SK-N-SH (cell line): ENCODE measurements at regions not wholly inside any gene's neighbourhood (a gene's known extent, or its start where the extent isn't known, plus 50 kb on each side); places are given as distances from the start of the nearest gene placed in this dataset.

Experiments used
- CTCF ChIA-PET: fragments of 300-600, 350-600 bp; formaldehyde crosslinking; extraction: SDS; loops from one replicate; lab custom pipeline; 2021; lab: Yijun Ruan, JAX
- POLR2A ChIA-PET: fragments of 350-600 bp; sonication (Branson Sonifier 250); formaldehyde crosslinking; extraction: SDS; loops from one replicate; lab custom pipeline; 2020; ENCODE audit warnings: antibody characterized with exemption, inconsistent platforms; lab: Yijun Ruan, JAX
- DNase-seq: peaks from one replicate; pipeline ENCODE4 v3.0.0; 2012
- H2AFZ ChIP-seq: fragments of 200-600 bp; sonication (generic); 2 replicates; pipeline ENCODE4 v1.8.1; 2016; ENCODE audit warnings: antibody characterized with exemption, mild to moderate bottlenecking, low read depth
- H3F3A ChIP-seq: fragments of 200-600 bp; sonication (generic); replicated peaks from 2 replicates; pipeline ENCODE3; 2016; ENCODE audit warnings: antibody characterized with exemption, mild to moderate bottlenecking; ENCODE audit not compliant: insufficient read depth
- H3K27ac ChIP-seq, 2 experiments: fragments of 200-500 bp in 1 of 2; fragments of 200-600 bp in 1 of 2; sonication (Bioruptor generic) in 1 of 2; sonication (generic), shearing (Covaris generic) in 1 of 2; 2 replicates each; pipeline versions ENCODE4 v1.5.1 to v1.6.1; 2014 to 2016; ENCODE audit warnings: low read depth in 2 of 2, inconsistent platforms in 1 of 2, low read length in 1 of 2, mild to moderate bottlenecking in 1 of 2, mixed read lengths in 1 of 2
- H3K27me3 ChIP-seq: fragments of 200-600 bp; sonication (generic), shearing (Covaris generic); 2 replicates; pipeline ENCODE4 v1.6.1; 2016; ENCODE audit warnings: mixed run types; ENCODE audit not compliant: insufficient read depth
- H3K36me3 ChIP-seq, 2 experiments: fragments of 200-500 bp in 1 of 2; fragments of 200-600 bp in 1 of 2; sonication (Bioruptor generic) in 1 of 2; sonication (generic) in 1 of 2; replicated peaks in 1 of 2; 2 replicates each; pipeline versions ENCODE3 to v1.5.1; 2014 to 2016; ENCODE audit warnings: low read length in 1 of 2, mild to moderate bottlenecking in 1 of 2; ENCODE audit not compliant: insufficient read depth in 2 of 2, control insufficient read depth in 1 of 2
- H3K4me1 ChIP-seq, 2 experiments: fragments of 200-500 bp in 1 of 2; fragments of 200-600 bp in 1 of 2; sonication (Bioruptor generic) in 1 of 2; sonication (generic), shearing (Covaris generic) in 1 of 2; 2 replicates each; pipeline versions ENCODE4 v1.5.1 to v1.6.1; 2014 to 2016; ENCODE audit warnings: low read depth in 1 of 2, low read length in 1 of 2, mixed run types in 1 of 2; ENCODE audit not compliant: insufficient read depth in 2 of 2, control insufficient read depth in 1 of 2
- H3K4me2 ChIP-seq: fragments of 200-600 bp; sonication (generic), shearing (Covaris generic); 2 replicates; pipeline ENCODE4 v1.6.1; 2017; ENCODE audit warnings: mixed run types
- H3K4me3 ChIP-seq, 2 experiments: fragments of 200-500 bp in 1 of 2; fragments of 200-600 bp in 1 of 2; sonication (Bioruptor generic) in 1 of 2; sonication (generic), shearing (Covaris generic) in 1 of 2; 2 replicates each; pipeline versions ENCODE4 v1.5.1 to v1.8.1; 2014 to 2016; ENCODE audit warnings: low read depth in 2 of 2, inconsistent platforms in 1 of 2, low read length in 1 of 2, mild to moderate bottlenecking in 1 of 2, mixed read lengths in 1 of 2, moderate library complexity in 1 of 2
- H3K79me2 ChIP-seq: fragments of 200-600 bp; sonication (generic); 2 replicates; pipeline ENCODE4 v1.8.1; 2017; ENCODE audit warnings: mild to moderate bottlenecking; ENCODE audit not compliant: insufficient read depth
- H3K9ac ChIP-seq: fragments of 200-600 bp; sonication (generic); 2 replicates; pipeline ENCODE4 v1.6.1; 2017; ENCODE audit warnings: mixed run types
- H3K9me2 ChIP-seq: fragments of 200-600 bp; sonication (generic); 2 replicates; pipeline ENCODE4 v1.6.1; 2017; ENCODE audit warnings: mixed run types
- H3K9me3 ChIP-seq: fragments of 200-600 bp; sonication (generic); 2 replicates; pipeline ENCODE4 v1.6.1; 2017; ENCODE audit warnings: mixed run types, mild to moderate bottlenecking, moderate library complexity
- H4K20me1 ChIP-seq: fragments of 200-600 bp; sonication (generic); 2 replicates; pipeline ENCODE4 v1.6.1; 2017; ENCODE audit warnings: mild to moderate bottlenecking, mixed run types; ENCODE audit not compliant: insufficient read depth
- CHD2 ChIP-seq: fragments of 150-350 bp; IDR thresholded peaks from 2 replicates; pipeline ENCODE4 v1.6.1; 2018; ENCODE audit warnings: low read length; ENCODE audit not compliant: partially characterized antibody
- EZH2phosphoT487 ChIP-seq: fragments of 200-600 bp; sonication (generic); IDR thresholded peaks from 2 replicates; pipeline ENCODE4 v1.6.1; 2017; ENCODE audit warnings: low read depth, mixed run types, mild to moderate bottlenecking, antibody characterized with exemption, moderate library complexity, borderline replicate concordance
- FOSL2 ChIP-seq: IDR thresholded peaks from 2 replicates; pipeline ENCODE4 v1.4.0; 2012; ENCODE audit warnings: low read depth, mild to moderate bottlenecking, moderate library complexity, borderline replicate concordance
- FOXM1 ChIP-seq: IDR thresholded peaks from 2 replicates; pipeline ENCODE4 v1.4.0; 2012; ENCODE audit warnings: low read depth, mild to moderate bottlenecking
- GABPA ChIP-seq: IDR thresholded peaks from 2 replicates; pipeline ENCODE4 v1.4.0; 2012; ENCODE audit warnings: low read depth, mild to moderate bottlenecking
- GATA2 ChIP-seq: sonication (generic); formaldehyde crosslinking; IDR thresholded peaks from 2 replicates; pipeline ENCODE4 v1.5.0; 2020; ENCODE audit warnings: mild to moderate bottlenecking, missing genetic modification reagents
- MAX ChIP-seq: IDR thresholded peaks from 2 replicates; pipeline ENCODE4 v1.4.0; 2012; ENCODE audit warnings: low read depth
- MEF2A ChIP-seq: IDR thresholded peaks from 2 replicates; pipeline ENCODE4 v1.4.0; 2012; ENCODE audit warnings: low read depth, borderline replicate concordance
- MXI1 ChIP-seq: IDR thresholded peaks from 2 replicates; pipeline ENCODE4 v1.6.1; 2012; ENCODE audit warnings: mild to moderate bottlenecking, low read depth, low read length, improper control_type of control experiment
- NRF1 ChIP-seq: IDR thresholded peaks from 2 replicates; pipeline ENCODE4 v1.6.1; 2012; ENCODE audit warnings: low read depth, mild to moderate bottlenecking, low read length
- PBX3 ChIP-seq: IDR thresholded peaks from 2 replicates; pipeline ENCODE4; 2012
- POLR2AphosphoS5 ChIP-seq: IDR thresholded peaks from 2 replicates; pipeline ENCODE4 v1.6.1; 2012; ENCODE audit warnings: low read depth, low read length
- RAD21 ChIP-seq: IDR thresholded peaks from 2 replicates; pipeline ENCODE4 v1.6.1; 2012; ENCODE audit warnings: mild to moderate bottlenecking, low read length
- RCOR1 ChIP-seq: fragments of 150-350 bp; IDR thresholded peaks from 2 replicates; pipeline ENCODE4 v1.6.1; 2017; ENCODE audit warnings: antibody characterized with exemption, low read length
- SIN3A ChIP-seq: IDR thresholded peaks from 2 replicates; pipeline ENCODE4 v1.6.1; 2012; ENCODE audit warnings: low read depth, mild to moderate bottlenecking, low read length, moderate library complexity, borderline replicate concordance
- TAF1 ChIP-seq: IDR thresholded peaks from 2 replicates; pipeline ENCODE4 v1.6.1; 2012; ENCODE audit warnings: low read depth, mild to moderate bottlenecking, low read length, moderate library complexity, borderline replicate concordance
- TCF12 ChIP-seq: IDR thresholded peaks from 2 replicates; pipeline ENCODE4 v1.4.0; 2012
- TEAD4 ChIP-seq: IDR thresholded peaks from 2 replicates; pipeline ENCODE4 v1.4.0; 2012; ENCODE audit warnings: mild to moderate bottlenecking, borderline replicate concordance; ENCODE audit not compliant: insufficient read depth
- USF1 ChIP-seq: IDR thresholded peaks from 2 replicates; pipeline ENCODE4 v1.4.0; 2012; ENCODE audit warnings: low read depth, borderline replicate concordance
- USF2 ChIP-seq: fragments of 150-350 bp; IDR thresholded peaks from 2 replicates; pipeline ENCODE4 v1.6.1; 2017; ENCODE audit warnings: antibody characterized with exemption, low read length, low read depth, borderline replicate concordance
- WGBS: methylation state at CpG from one replicate; pipeline ENCODE4 v1.1.6; 2017; ENCODE audit warnings: low lambda C conversion rate; 5-methylcytosine and 5-hydroxymethylcytosine counted together
- TF ChIP-seq, protein P1 (sequence below): fragments of 200-600 bp; sonication (generic); IDR thresholded peaks from 2 replicates; pipeline ENCODE4 v1.6.1; 2017; ENCODE audit warnings: antibody characterized with exemption, mild to moderate bottlenecking, moderate library complexity
- TF ChIP-seq, protein P2 (sequence below): fragments of 150-350 bp; IDR thresholded peaks from 2 replicates; pipeline ENCODE4 v1.6.1; 2016; ENCODE audit warnings: mild to moderate bottlenecking, low read depth, low read length

- no peak overlapping the region for H2AFZ ChIP-seq
- WGBS: 50% methylated on average over 10 of the region's 12 CpGs
- DNase-seq: no peak
Measured at GRCh38 chr10:2019803-2020202, 282.5 kb upstream of the ADARB2 start.

GRCh38 chr10:2019281-2019680 is 282.0 kb upstream of the ADARB2 start:
- H3K4me1 ChIP-seq: no peaks in the 10 kb centered on the region
- ChIA-PET POLR2A (no interaction called here), CTCF (no interaction called here)
- no peaks in the 10 kb centered on the region for H4K20me1 ChIP-seq
- no peaks in the 10 kb centered on the region for H3K79me2 ChIP-seq
- no peaks in the 10 kb centered on the region for H3K9me3 ChIP-seq
- H3K36me3 ChIP-seq: no peaks in the 10 kb centered on the region
- H3K27me3 ChIP-seq: no peaks in the 10 kb centered on the region
- no peak for DNase-seq
- no peak overlapping the region for H2AFZ ChIP-seq
- no peaks in the 10 kb centered on the region for H3K9me2 ChIP-seq
- no peak overlapping the region for H3K9ac ChIP-seq
- H3K4me3 ChIP-seq: no peak overlapping the region
- 70% methylated on average over 3 of the region's 3 CpGs for WGBS
- TF ChIP-seq FOSL2 (no peak), FOXM1 (no peak), GABPA (no peak), CHD2 (no peak), USF2 (no peak), RAD21 (no peak), RCOR1 (no peak), MAX (no peak), MXI1 (no peak), TEAD4 (no peak), GATA2 (no peak), POLR2AphosphoS5 (no peak), EZH2phosphoT487 (no peak), TAF1 (no peak), USF1 (no peak), SIN3A (no peak), NRF1 (no peak), TCF12 (no peak)
- TF ChIP-seq, protein P1, sequence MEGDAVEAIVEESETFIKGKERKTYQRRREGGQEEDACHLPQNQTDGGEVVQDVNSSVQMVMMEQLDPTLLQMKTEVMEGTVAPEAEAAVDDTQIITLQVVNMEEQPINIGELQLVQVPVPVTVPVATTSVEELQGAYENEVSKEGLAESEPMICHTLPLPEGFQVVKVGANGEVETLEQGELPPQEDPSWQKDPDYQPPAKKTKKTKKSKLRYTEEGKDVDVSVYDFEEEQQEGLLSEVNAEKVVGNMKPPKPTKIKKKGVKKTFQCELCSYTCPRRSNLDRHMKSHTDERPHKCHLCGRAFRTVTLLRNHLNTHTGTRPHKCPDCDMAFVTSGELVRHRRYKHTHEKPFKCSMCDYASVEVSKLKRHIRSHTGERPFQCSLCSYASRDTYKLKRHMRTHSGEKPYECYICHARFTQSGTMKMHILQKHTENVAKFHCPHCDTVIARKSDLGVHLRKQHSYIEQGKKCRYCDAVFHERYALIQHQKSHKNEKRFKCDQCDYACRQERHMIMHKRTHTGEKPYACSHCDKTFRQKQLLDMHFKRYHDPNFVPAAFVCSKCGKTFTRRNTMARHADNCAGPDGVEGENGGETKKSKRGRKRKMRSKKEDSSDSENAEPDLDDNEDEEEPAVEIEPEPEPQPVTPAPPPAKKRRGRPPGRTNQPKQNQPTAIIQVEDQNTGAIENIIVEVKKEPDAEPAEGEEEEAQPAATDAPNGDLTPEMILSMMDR: no peak
- TF ChIP-seq, protein P2, sequence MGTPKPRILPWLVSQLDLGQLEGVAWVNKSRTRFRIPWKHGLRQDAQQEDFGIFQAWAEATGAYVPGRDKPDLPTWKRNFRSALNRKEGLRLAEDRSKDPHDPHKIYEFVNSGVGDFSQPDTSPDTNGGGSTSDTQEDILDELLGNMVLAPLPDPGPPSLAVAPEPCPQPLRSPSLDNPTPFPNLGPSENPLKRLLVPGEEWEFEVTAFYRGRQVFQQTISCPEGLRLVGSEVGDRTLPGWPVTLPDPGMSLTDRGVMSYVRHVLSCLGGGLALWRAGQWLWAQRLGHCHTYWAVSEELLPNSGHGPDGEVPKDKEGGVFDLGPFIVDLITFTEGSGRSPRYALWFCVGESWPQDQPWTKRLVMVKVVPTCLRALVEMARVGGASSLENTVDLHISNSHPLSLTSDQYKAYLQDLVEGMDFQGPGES: no peak
- H3K27ac ChIP-seq: no peak overlapping the region
- H3K4me2 ChIP-seq: no peak overlapping the region
- H3F3A ChIP-seq: no peaks in the 10 kb centered on the region

More at GRCh38 chr10:2019803-2020202, 282.5 kb upstream of the ADARB2 start:
- no peaks in the 10 kb centered on the region for H3K79me2 ChIP-seq
- H4K20me1 ChIP-seq: no peaks in the 10 kb centered on the region
- no peak overlapping the region for H3K27ac ChIP-seq
- no peaks in the 10 kb centered on the region for H3K36me3 ChIP-seq
- H3K4me1 ChIP-seq: no peaks in the 10 kb centered on the region
- no peaks in the 10 kb centered on the region for H3F3A ChIP-seq
- TF ChIP-seq MEF2A (no peak), PBX3 (no peak)
- ChIA-PET POLR2A (no interaction called here), CTCF (no interaction called here)
- no peak overlapping the region for H3K4me3 ChIP-seq
- no peaks in the 10 kb centered on the region for H3K9me2 ChIP-seq
- H3K27me3 ChIP-seq: no peaks in the 10 kb centered on the region
- H3K4me2 ChIP-seq: no peak overlapping the region
- no peaks in the 10 kb centered on the region for H3K9me3 ChIP-seq
- no peak overlapping the region for H3K9ac ChIP-seq
